HEK293 (cell line): ENCODE measurements at regions not wholly inside any gene's neighbourhood (a gene's known extent, or its start where the extent isn't known, plus 50 kb on each side); places are given as distances from the start of the nearest gene placed in this dataset.

ENCODE experiments used
- CTCF ChIA-PET: fragments of 350-600 bp; formaldehyde crosslinking; extraction: SDS; loops from one replicate; lab custom pipeline; 2021; ENCODE audit warnings: antibody characterized with exemption; lab: Yijun Ruan, JAX
- POLR2A ChIA-PET: fragments of 300-600 bp; formaldehyde crosslinking; extraction: SDS; loops from one replicate; lab custom pipeline; 2020; ENCODE audit warnings: antibody characterized with exemption, inconsistent platforms; lab: Yijun Ruan, JAX
- H3K27ac ChIP-seq: fragments of 200-500 bp; sonication (Bioruptor generic); 2 replicates; pipeline ENCODE4 v1.5.1; 2014; ENCODE audit warnings: low read depth, low read length, control low read depth, inconsistent platforms; ENCODE audit errors: extremely low read depth
- H3K36me3 ChIP-seq, 2 experiments: fragments of 200-500 bp in 1 of 2; sonication (Bioruptor generic) in 1 of 2; 1 replicate in 1 of 2; 2 replicates in 1 of 2; pipeline ENCODE4 v1.5.1; 2014 to 2017; ENCODE audit warnings: inconsistent platforms in 2 of 2, low read length in 2 of 2; ENCODE audit not compliant: control insufficient read depth in 2 of 2, insufficient read depth in 1 of 2
- H3K4me1 ChIP-seq: fragments of 200-500 bp; sonication (Bioruptor generic); 2 replicates; pipeline ENCODE4 v1.5.1; 2014; ENCODE audit warnings: mild to moderate bottlenecking, low read length, inconsistent platforms; ENCODE audit not compliant: control insufficient read depth, insufficient read depth
- H3K4me3 ChIP-seq: 2 replicates; pipeline ENCODE4 v1.5.1; 2011; ENCODE audit warnings: low read depth, mild to moderate bottlenecking, control low read depth, low read length, moderate library complexity
- H3K9me3 ChIP-seq: fragments of 200-500 bp; sonication (Bioruptor generic); 2 replicates; pipeline ENCODE4 v1.5.1; 2014; ENCODE audit warnings: low read depth, low read length, inconsistent platforms; ENCODE audit not compliant: control insufficient read depth, insufficient read depth
- BCL11B ChIP-seq: fragments of 450-650 bp; formaldehyde crosslinking; IDR thresholded peaks from 2 replicates; pipeline ENCODE4 v1.5.1; 2016; ENCODE audit warnings: low read depth, missing biosample characterization, missing genetic modification characterization
- KLF10 ChIP-seq: fragments of 450-650 bp; IDR thresholded peaks from 2 replicates; pipeline ENCODE4 v1.5.1; 2018; ENCODE audit warnings: missing biosample characterization, mild to moderate bottlenecking, missing genetic modification characterization
- KLF8 ChIP-seq: fragments of 450-650 bp; formaldehyde crosslinking; IDR thresholded peaks from 2 replicates; pipeline ENCODE4 v1.5.1; 2016; ENCODE audit warnings: missing biosample characterization, missing genetic modification characterization
- ZFP3 ChIP-seq: fragments of 450-650 bp; formaldehyde crosslinking; IDR thresholded peaks from 2 replicates; pipeline ENCODE4 v1.5.1; 2016; ENCODE audit warnings: low read depth, missing biosample characterization, missing genetic modification characterization
- ZFP41 ChIP-seq: fragments of 450-650 bp; formaldehyde crosslinking; IDR thresholded peaks from 2 replicates; pipeline ENCODE4 v1.5.1; 2016; ENCODE audit warnings: missing biosample characterization, missing genetic modification characterization, borderline replicate concordance
- ZNF10 ChIP-seq: fragments of 450-650 bp; formaldehyde crosslinking; IDR thresholded peaks from 2 replicates; pipeline ENCODE4 v1.5.1; 2017; ENCODE audit warnings: missing biosample characterization, missing genetic modification characterization
- ZNF121 ChIP-seq: fragments of 450-650 bp; formaldehyde crosslinking; IDR thresholded peaks from 2 replicates; pipeline ENCODE4 v1.5.1; 2016; ENCODE audit warnings: missing biosample characterization, missing genetic modification characterization
- ZNF146 ChIP-seq: fragments of 450-650 bp; formaldehyde crosslinking; IDR thresholded peaks from 2 replicates; pipeline ENCODE4 v1.5.1; 2016; ENCODE audit warnings: missing biosample characterization, missing genetic modification characterization
- ZNF202 ChIP-seq: fragments of 450-650 bp; formaldehyde crosslinking; IDR thresholded peaks from 2 replicates; pipeline ENCODE4 v1.5.1; 2016; ENCODE audit warnings: missing biosample characterization, missing genetic modification characterization, borderline replicate concordance
- ZNF302 ChIP-seq: fragments of 450-650 bp; formaldehyde crosslinking; IDR thresholded peaks from 2 replicates; pipeline ENCODE4 v1.5.1; 2016; ENCODE audit warnings: missing biosample characterization, missing genetic modification characterization, low read depth
- ZNF311 ChIP-seq: fragments of 450-650 bp; formaldehyde crosslinking; IDR thresholded peaks from 2 replicates; pipeline ENCODE4 v1.5.1; 2017; ENCODE audit warnings: missing biosample characterization, missing genetic modification characterization, borderline replicate concordance
- ZNF335 ChIP-seq: fragments of 450-650 bp; formaldehyde crosslinking; conservative IDR thresholded peaks from 2 replicates; pipeline ENCODE4 v1.5.1; 2016; ENCODE audit warnings: missing biosample characterization, missing genetic modification characterization
- ZNF366 ChIP-seq: fragments of 450-650 bp; formaldehyde crosslinking; conservative IDR thresholded peaks from 2 replicates; pipeline ENCODE4 v1.5.1; 2016; ENCODE audit warnings: missing biosample characterization, missing genetic modification characterization
- ZNF404 ChIP-seq: fragments of 450-650 bp; formaldehyde crosslinking; IDR thresholded peaks from 2 replicates; pipeline ENCODE4 v1.5.1; 2017; ENCODE audit warnings: missing biosample characterization, missing genetic modification characterization
- ZNF530 ChIP-seq: fragments of 450-650 bp; formaldehyde crosslinking; IDR thresholded peaks from 2 replicates; pipeline ENCODE4 v1.5.1; 2016; ENCODE audit warnings: low read depth, missing biosample characterization, missing genetic modification characterization
- ZNF544 ChIP-seq: fragments of 450-650 bp; formaldehyde crosslinking; IDR thresholded peaks from 2 replicates; pipeline ENCODE4 v1.5.0; 2017; ENCODE audit warnings: missing biosample characterization, missing genetic modification characterization
- ZNF558 ChIP-seq: fragments of 450-650 bp; formaldehyde crosslinking; IDR thresholded peaks from 2 replicates; pipeline ENCODE4 v1.5.1; 2016; ENCODE audit warnings: missing biosample characterization, missing genetic modification characterization
- ZNF580 ChIP-seq: fragments of 450-650 bp; formaldehyde crosslinking; IDR thresholded peaks from 2 replicates; pipeline ENCODE4 v1.5.1; 2016; ENCODE audit warnings: missing biosample characterization, missing genetic modification characterization
- ZNF600 ChIP-seq: fragments of 450-650 bp; formaldehyde crosslinking; IDR thresholded peaks from 2 replicates; pipeline ENCODE4 v1.5.1; 2016; ENCODE audit warnings: missing biosample characterization, missing genetic modification characterization
- ZNF621 ChIP-seq: fragments of 450-650 bp; formaldehyde crosslinking; IDR thresholded peaks from 2 replicates; pipeline ENCODE4 v1.5.1; 2017; ENCODE audit warnings: missing biosample characterization, missing genetic modification characterization
- ZNF626 ChIP-seq: fragments of 450-650 bp; sonication (Bioruptor Pico); formaldehyde crosslinking; IDR thresholded peaks from 2 replicates; pipeline ENCODE4 v1.5.1; 2018; ENCODE audit warnings: missing biosample characterization, missing genetic modification characterization, inconsistent platforms
- ZNF664 ChIP-seq: fragments of 450-650 bp; formaldehyde crosslinking; IDR thresholded peaks from 2 replicates; pipeline ENCODE4 v1.5.1; 2016; ENCODE audit warnings: missing biosample characterization, missing genetic modification characterization
- ZNF670 ChIP-seq: fragments of 450-650 bp; formaldehyde crosslinking; IDR thresholded peaks from 2 replicates; pipeline ENCODE4 v1.5.1; 2016; ENCODE audit warnings: missing biosample characterization, missing genetic modification characterization, low read depth
- ZNF692 ChIP-seq: fragments of 450-650 bp; formaldehyde crosslinking; IDR thresholded peaks from 2 replicates; pipeline ENCODE4 v1.5.1; 2016; ENCODE audit warnings: missing biosample characterization, missing genetic modification characterization
- ZNF747 ChIP-seq: fragments of 450-650 bp; formaldehyde crosslinking; IDR thresholded peaks from 2 replicates; pipeline ENCODE4 v1.5.1; 2016; ENCODE audit warnings: missing biosample characterization, missing genetic modification characterization
- ZNF777 ChIP-seq: fragments of 450-650 bp; formaldehyde crosslinking; IDR thresholded peaks from 2 replicates; pipeline ENCODE4 v1.5.1; 2017; ENCODE audit warnings: missing biosample characterization, missing genetic modification characterization, borderline replicate concordance
- ZSCAN4 ChIP-seq: fragments of 450-650 bp; formaldehyde crosslinking; IDR thresholded peaks from 2 replicates; pipeline ENCODE4 v1.5.1; 2017; ENCODE audit warnings: missing biosample characterization, missing genetic modification characterization
- ZSCAN5A ChIP-seq: fragments of 450-650 bp; formaldehyde crosslinking; IDR thresholded peaks from 2 replicates; pipeline ENCODE4 v1.5.1; 2016; ENCODE audit warnings: missing biosample characterization, missing genetic modification characterization

GRCh38 chr7:41504214-41504980 is 198.5 kb downstream of the INHBA start:
- Histone ChIP-seq H3K9me3 (no peaks in the 10 kb centered on the region), H3K36me3 (no peaks in the 10 kb centered on the region)
- CTCF ChIA-PET = interaction anchor here (0.6 to 1.1 kb wide), 2 partner anchors 201 to 355 kb away, joined by 4 to 5 read pairs; no protein-coding TSS in a partner anchor
- POLR2A ChIA-PET = no interaction called here
- TF ChIP-seq ZNF311 (tag by site-specific recombination) = no peak
- no peak for TF ChIP-seq ZNF600
- TF ChIP-seq ZSCAN5A = no peak
- TF ChIP-seq ZNF335 (tag by site-specific recombination) = no peak
- TF ChIP-seq ZNF146 (tag by site-specific recombination) = no peak
- TF ChIP-seq ZFP41 = no peak
- TF ChIP-seq, all 188 proteins: peak for 0
- Histone ChIP-seq H3K4me3 (no peak overlapping the region), H3K27ac (no peak overlapping the region), H3K4me1 (no peaks in the 10 kb centered on the region)

GRCh38 chr7:41503438-41503837 is 199.5 kb downstream of the INHBA start:
- POLR2A ChIA-PET = no interaction called here
- TF ChIP-seq ZNF366 (tag by site-specific recombination) (no peak), ZNF747 (tag by site-specific recombination) (no peak), ZNF121 (tag by site-specific recombination) (no peak), ZSCAN5A (no peak), ZNF621 (no peak)
- TF ChIP-seq, all 188 proteins: peak for 0
- H3K36me3 ChIP-seq = no peaks in the 10 kb centered on the region
- H3K4me3 ChIP-seq = no peak overlapping the region
- no peaks in the 10 kb centered on the region for H3K4me1 ChIP-seq
- no peaks in the 10 kb centered on the region for H3K9me3 ChIP-seq
- CTCF ChIA-PET = no interaction called here
- no peak overlapping the region for H3K27ac ChIP-seq

- Histone ChIP-seq H3K36me3 (no peaks in the 10 kb centered on the region), H3K27ac (no peak overlapping the region), H3K9me3 (no peaks in the 10 kb centered on the region), H3K4me3 (no peak overlapping the region), H3K4me1 (no peaks in the 10 kb centered on the region)
- CTCF ChIA-PET = no interaction called here
- POLR2A ChIA-PET = no interaction called here
- TF ChIP-seq ZNF544 = no peak
- no peak for TF ChIP-seq KLF8 (tag by site-specific recombination)
- TF ChIP-seq ZFP3 (tag by site-specific recombination) = no peak
- TF ChIP-seq ZNF302 (tag by site-specific recombination) = no peak
- no peak for TF ChIP-seq ZSCAN4
- TF ChIP-seq KLF10 = no peak
- TF ChIP-seq ZNF664 (tag by site-specific recombination) = no peak
- TF ChIP-seq ZNF10 (tag by site-specific recombination) = no peak
- no peak for TF ChIP-seq ZNF692
- no peak for TF ChIP-seq ZNF670 (tag by site-specific recombination)
- no peak for TF ChIP-seq ZNF626 (tag by site-specific recombination)
- no peak for TF ChIP-seq ZNF580
- no peak for TF ChIP-seq ZNF530 (tag by site-specific recombination)
- TF ChIP-seq BCL11B (tag by site-specific recombination) = no peak
- no peak for TF ChIP-seq ZNF558 (tag by site-specific recombination)
- no peak for TF ChIP-seq ZNF777 (tag by site-specific recombination)
- TF ChIP-seq ZNF202 (tag by site-specific recombination) = no peak
- no peak for TF ChIP-seq ZNF404 (tag by site-specific recombination)
Observed at GRCh38 chr7:41501466-41501865, 201.4 kb downstream of the INHBA start.
